HG03575 (cell line): ENCODE measurements at regions not wholly inside any gene's neighbourhood (a gene's known extent, or its start where the extent isn't known, plus 50 kb on each side); places are given as distances from the start of the nearest gene placed in this dataset.
"Not testable (repeated sequence)": the region's sequence is repeated elsewhere in the genome, so short reads cannot be mapped to it uniquely, and the experiment has no call there.

Source experiments
- ATAC-seq: cut with Tn5 transposase; IDR thresholded peaks from one replicate; pipeline ENCODE4 v1.9.1; 2021; ENCODE audit not compliant: unreplicated experiment, insufficient number of reproducible peaks, low FRiP score; ENCODE audit errors: extremely low read depth

DNA sequence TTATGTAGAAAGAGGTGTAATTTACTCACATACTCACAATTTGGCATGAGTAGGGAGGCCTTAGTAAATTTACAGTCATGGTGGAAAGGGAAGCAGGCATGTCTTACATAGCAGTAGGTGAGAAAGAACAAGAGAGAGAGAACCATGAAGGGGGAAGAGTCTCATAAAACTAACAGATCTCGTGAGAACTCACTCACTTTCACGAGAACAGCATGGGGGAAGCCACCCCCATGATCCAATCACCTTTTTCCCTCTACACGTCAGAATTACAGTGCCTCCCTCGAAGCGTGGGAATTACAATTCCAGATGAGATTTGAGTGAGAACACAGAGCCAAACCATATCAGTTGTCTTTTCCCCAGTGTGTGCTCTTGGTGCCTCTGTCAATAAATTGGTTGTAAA is 855.3 kb downstream of the TBL1XR1 start:
- no peak for ATAC-seq

DNA sequence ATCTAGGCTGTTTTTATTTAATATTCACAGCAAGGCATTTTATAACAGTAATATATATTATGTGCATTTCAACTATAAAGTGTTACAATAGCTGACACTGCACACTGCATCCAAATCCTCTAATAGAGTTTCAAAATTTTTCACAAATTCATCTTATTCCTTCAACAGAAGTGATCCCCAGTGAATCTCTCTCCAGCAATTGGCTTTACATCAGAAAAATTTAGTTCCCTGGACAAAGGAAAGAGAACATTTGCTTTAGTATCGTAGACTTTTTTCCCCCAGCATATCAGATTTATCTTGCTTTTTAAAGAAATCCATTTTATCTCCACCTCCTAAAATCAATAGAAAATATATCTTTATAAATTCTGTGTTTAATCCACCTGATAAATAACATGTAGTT is 868.6 kb downstream of the TBL1XR1 start:
- ATAC-seq = no peak

DNA sequence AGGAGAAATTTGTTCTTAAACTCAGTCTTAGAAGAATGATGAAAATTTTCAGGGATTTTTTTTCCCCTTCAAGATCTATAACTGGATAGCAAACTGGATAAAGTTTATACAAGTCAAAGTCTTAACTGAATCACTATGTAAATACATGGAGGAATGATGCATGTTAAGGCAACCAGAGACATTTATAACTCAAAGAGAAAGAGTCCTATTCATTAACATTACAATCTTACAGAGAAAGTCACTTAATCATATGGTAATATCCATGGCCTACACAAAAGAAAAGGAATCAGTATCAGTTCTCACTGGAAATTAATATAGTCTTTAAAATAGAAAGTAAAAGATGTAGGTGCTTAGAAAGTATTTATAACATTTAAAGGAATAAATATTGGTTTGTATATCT is 869.1 kb downstream of the TBL1XR1 start:
- no peak for ATAC-seq

DNA sequence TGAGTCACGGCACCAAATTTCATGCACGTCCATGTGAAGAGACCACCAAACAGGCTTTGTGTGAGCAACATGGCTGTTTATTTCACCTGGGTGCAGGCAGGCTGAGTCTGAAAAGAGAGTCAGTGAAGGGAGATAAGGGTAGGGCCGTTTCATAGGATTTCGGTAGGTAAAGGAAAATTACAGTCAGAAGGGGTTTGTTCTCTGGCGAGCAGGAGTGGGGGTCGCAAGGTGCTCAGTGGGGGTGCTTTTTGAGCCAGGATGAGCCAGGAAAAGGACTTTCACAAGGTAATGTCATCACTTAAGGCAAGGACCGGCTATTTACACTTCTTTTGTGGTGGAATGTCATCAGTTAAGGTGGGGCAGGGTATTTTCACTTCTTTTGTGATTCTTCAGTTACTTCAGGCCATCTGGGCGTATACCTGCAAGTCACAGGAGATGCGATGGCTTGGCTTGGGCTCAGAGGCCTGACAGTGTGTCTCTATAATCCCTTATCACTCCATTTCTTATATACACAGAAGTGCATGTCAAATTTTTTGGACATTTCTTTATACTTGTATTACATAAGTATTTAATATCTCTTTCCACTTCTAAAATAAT is 870.3 kb downstream of the TBL1XR1 start:
- not testable (repeated sequence) for ATAC-seq

DNA sequence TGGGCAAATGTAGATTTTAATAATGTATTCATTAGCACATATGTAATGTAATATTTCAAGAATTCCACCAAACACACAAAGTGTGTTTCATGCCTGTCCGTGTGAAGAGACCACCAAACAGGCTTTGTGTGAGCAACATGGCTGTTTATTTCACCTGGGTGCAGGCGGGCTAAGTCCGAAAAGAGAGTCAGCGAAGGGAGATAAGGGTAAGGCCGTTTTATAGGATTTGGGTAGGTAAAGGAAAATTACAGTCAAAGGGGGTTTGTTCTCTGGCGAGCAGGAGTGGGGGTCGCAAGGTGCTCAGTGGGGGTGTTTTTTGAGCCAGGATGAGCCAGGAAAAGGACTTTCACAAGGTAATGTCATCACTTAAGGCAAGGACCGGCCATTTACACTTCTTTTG is 875.8 kb downstream of the TBL1XR1 start:
- ATAC-seq = not testable (repeated sequence)

DNA sequence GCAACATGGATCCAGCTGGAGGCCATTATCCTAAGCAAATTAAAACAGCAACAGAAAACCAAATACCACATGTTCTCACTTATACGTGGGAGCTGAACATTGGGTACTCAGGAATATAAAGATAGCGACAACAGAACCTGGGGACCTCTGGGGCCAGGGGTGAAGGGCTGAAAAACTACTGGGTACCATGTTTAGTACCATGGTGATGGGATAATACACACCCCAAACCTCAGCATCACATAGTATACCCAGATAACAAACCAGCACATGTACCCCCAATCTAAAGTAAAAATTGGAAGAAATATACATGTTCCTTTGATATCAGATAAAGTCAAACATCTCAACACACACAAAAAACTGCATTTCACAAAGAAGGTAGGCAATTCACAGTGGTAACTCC is 876.2 kb downstream of the TBL1XR1 start:
- ATAC-seq = no peak

DNA sequence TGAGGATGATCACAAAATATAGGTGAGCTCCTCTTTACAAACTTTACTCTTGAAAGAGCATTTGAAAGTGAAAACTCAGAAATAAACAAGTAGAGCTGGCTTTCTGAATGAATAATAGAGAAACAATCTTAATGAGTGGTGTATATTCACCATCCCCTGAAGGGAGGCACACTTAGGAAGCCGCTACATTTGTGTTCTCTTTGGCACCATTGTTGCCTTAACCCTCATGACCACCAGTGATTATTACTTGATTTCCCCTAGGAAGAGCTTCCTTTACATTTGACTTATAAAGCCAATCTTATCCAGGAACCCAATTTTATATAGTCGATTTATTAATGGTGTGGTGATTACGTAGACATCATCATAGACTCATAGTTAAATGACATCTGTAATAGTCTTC is 883.9 kb downstream of the TBL1XR1 start:
- no peak for ATAC-seq

DNA sequence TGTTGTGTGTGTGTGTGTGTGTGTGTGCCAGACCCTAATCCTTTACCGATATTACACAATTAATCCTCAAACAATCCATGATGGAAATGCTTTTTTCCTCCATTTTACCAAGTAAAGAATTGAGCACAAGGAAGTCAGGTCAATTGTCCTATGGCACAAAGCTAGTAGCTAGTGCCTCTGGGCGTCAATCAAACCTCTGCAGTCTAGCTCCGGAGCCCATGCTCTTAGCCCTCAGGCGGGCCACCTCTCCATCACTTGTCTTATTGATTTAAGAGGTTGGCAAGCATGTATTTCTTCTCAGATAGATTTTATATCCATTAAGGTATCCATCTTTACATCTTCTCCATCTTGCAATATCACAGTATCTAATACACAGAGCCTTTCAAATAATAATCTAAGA is 886.6 kb downstream of the TBL1XR1 start:
- ATAC-seq = no peak

DNA sequence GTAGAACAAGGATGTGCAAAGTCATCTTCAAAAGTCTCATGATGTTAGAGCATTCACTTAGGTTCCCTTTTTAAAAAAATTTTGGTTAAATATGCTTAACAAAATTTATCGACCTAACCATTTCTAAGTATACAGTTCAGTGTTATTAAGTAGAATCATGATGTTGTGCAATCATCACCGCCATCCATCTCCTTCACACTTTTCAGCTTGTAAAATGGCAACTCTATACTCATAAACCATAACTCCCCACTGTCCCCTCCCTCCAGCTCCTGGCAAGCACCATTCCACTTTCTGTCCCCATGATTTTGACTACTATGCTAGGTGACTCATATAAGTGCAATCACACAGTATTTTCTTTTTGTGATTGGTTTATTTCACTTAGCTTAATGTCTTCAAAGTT is 895.0 kb downstream of the TBL1XR1 start:
- ATAC-seq = no peak

DNA sequence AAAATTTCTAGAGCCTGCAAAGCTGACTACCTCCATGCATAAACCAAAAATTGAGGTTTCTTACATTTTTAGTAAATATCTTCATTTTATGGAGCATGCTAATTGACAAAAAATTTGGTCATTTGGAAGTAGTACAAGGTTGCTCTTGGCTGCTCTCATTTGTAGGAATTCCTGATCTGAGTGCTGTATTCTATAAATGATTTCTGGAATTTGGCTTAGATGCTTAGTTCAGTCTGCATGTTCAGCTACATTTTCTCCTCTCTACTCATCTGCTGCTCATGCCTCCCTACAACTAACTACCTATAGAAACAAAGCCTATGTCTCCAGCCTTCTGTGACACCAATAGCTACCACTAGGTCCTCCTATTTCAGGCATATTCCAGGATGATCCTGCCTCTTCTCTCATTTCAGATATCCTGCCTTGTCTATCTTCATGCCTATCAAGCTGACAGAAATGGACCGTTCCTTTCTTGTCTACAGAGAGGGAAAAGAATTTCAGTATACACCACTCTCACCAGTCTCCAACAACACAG is 901.1 kb downstream of the TBL1XR1 start:
- ATAC-seq = no peak

DNA sequence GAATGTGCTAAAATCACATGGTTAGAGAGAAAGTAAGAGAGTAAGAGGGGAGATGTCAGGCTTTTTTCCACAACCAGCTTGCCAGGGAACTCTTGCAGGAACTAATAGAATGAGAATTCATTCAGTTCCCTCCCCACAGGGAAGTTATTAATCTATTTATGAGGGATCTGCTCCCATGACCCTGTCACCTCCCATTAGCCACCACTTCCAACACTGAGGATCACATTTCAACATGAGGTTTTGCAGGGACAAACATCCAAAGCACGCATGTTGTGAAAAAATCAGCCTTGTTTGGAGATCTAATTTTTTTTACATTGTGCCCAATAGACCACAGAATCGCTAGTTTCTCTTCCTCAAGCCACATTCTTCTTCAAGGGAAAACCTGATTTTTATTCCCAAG is 904.0 kb downstream of the TBL1XR1 start:
- no peak for ATAC-seq

DNA sequence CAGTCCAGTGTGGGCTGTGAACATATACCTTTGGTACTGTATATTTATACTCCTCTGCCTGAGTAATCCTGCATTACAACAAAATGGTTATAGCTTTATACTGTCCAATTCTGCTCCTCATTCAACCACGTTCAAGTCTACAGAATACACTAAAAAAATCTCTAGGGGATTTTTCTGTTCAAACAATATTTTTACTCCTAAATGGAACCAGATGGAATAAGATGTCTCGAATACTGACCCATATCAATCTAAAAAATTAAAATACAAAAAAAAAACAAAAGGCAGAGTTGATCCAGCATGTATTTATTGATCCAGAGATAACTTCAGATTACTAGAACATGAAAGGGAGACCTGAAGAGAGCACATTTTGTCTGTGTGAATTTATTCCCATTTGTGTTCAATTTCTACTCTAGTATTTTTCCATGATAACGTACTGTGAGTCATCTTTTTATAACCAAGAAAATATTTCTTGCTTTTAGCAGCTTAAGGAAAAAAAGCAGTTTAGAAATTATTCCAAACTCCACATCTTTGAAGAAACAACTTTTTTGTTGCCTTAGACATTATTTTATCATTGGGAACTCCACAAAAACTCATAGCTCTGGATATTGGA is 910.7 kb downstream of the TBL1XR1 start:
- no peak for ATAC-seq

DNA sequence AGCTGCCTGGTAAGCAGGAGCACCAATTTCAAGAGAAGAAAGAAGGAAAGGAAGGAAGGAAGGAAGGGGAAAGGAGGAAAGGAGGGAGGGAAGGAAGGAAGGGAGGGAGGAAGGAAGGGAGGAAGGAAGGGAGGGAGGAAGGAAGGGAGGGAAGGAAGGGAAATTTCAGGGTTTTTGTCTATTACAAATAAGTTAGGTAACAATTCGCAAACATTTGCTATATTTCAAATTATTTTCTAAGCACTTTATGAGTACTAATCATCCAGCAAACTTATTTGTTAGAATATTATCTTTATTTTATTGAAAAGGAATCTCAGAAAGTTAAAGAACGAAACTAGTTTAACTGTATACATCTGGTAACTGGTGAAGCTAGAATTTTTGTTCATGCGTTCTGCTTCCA is 921.7 kb downstream of the TBL1XR1 start:
- ATAC-seq = no peak

DNA sequence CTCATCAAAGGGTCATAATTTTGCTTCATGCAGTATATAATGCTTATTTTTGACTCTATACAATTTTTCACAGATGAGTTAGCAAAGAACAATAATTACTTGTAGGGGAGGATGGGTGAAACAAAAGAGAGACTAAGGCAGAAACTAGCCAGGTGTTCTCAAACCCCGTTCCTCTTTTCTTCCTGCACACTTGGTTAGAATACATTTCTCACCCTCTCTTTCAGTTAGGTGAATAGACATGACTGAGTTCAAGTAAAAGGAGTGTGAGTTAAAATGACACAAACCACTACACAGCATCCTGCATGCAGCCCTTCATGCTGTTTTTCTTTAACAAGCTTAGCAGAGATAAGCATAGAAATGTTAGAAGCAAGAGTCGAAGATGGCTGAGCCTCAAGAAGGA is 922.2 kb downstream of the TBL1XR1 start:
- ATAC-seq = no peak

DNA sequence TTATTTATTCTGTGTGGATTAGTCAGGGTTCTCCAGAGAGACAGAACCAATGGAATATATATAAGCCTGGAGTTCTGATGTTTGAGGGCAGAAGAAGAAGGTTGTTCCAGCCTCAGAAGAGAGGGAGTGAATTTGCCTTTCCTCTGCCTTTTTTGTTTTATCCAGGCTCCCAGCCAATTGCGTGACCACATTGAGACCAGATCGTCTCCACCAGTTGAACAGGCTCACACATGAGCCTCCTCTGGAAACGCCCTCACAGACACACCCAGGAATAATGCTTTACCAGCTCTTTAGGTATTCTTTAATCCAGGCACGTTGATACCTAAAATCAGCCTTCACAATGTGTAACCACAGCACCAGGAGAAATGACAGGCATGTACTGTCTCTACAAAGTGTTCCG is 923.1 kb downstream of the TBL1XR1 start:
- ATAC-seq = no peak

DNA sequence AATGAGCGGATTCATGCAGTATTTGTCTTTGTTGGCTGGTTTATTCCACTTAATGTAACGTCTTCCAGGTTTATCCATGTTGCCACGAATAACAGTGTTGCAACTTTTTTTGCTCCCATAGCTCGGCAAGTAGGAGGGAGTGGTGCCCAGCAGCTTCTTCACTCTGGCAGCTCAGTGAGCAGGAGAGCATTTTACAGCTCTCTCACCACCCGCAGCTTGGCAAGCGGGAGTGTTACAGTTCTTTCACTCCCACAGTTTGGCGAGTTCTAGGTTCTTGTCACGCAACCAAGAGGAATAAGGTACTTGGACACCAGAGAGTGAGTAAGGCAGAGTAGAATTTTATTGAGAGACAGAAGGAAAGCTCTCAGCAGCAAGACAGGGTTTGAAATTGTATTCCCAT is 935.2 kb downstream of the TBL1XR1 start:
- no peak for ATAC-seq

DNA sequence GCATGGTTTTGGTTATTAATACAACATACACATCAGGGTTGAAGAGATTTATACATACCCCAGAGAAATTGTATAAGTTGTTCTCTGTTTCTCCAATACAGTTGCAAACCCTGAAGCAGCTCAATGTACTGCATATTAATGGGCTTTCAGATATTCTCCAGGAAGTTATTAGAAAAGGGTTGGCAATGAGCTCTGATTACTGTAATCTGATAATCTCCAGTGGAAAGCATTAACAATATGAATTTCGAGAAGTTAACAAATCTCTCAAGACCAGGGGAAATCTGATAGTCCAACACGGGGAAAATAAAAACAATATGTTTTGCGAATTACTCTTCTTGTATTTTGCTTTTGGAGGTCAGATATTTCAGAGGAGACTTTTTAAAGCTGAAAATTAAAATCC is 950.1 kb downstream of the TBL1XR1 start:
- no peak for ATAC-seq

DNA sequence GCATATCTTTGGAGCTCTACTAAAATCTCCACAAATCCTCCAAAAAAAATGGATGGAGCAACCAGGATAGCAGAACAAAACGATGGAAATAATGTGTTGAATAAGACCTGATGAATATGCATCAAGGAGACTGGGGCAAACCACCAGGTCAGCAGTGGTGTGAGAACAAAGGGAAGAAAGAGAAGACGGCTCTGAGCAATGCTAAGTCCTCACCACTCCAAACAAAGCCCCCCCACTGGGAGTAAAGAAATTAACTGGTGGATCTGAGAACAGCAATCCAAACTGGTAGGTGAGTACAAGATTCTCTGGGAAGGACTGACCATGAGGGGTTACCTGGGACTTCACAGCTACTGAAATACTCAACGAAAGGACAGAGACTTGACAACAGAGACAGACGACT is 977.3 kb downstream of the TBL1XR1 start:
- ATAC-seq = no peak

DNA sequence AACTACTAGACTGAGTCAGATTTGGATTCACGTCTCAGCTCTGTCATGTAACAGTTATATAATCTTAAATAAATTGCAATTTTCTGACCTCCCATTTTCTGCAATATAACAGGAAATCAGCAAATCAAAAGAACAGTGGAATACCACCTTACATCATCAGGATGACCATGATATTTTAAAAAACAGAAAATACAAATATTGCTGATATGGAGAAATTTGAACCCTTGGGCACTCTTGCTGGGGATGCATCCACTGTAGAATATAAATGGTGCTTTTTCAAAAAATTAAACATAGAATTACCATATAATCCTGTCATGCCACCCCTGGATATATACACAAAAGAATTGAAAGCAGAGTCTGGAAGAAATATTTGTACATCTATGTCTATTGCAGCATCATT is 982.5 kb downstream of the TBL1XR1 start:
- no peak for ATAC-seq

DNA sequence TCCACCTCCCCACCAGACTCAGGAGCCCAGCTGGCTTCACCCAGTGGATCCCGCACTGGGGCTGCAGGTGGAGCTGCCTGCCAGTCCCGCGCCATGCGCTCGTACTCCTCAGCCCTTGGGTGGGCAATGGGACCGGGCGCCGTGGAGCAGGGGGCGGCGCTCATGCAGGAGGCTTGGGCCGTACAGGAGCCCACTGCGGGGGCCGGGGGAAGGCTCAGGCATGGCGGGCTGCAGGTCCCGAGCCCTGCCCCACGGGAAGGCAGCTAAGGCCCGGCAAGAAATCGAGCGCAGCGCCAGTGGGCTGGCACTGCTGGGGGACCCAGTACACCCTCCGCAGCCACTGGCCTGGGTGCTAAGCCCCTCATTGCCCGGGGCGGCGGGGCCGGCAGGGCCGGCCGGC is 984.0 kb downstream of the TBL1XR1 start:
- ATAC-seq = not testable (repeated sequence)

DNA sequence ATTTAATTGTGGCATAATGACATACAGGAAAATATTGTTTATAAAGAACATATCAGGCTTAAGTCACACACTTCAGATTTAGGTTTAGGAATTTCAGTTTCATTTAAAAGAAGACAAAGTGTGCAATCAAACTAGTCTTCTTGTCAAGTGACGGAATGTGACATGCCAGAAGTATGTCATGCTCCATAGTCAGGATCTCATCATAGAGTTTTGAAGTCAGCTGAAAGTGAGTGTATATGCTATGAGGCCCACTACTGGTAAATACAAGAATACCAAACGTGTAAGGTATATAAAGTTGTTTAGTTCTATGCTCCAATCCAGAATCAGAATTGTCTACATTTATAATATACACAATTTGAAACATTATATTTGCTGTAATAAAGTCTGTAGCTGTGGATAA is 988.4 kb downstream of the TBL1XR1 start:
- no peak for ATAC-seq
